ENCODE measurements at regions not wholly inside any gene's neighbourhood (a gene's known extent, or its start where the extent isn't known, plus 50 kb on each side); places are given as distances from the start of the nearest gene placed in this dataset.
"Not testable (repeated sequence)": the region's sequence is repeated elsewhere in the genome, so short reads cannot be mapped to it uniquely, and the experiment has no call there.

- no peak for DNase-seq (ENCODE audit: low read depth)
- in situ Hi-C loops (cut with HindIII; ENCODE audit: low pct_unique_long_range_greater_than_20kb, low sequenced_read_pairs), result no loop called here
Observed at GRCh38 chr5:116722651-116723050, 148.0 kb upstream of the SEMA6A start.

- in situ Hi-C loops (cut with HindIII; ENCODE audit: low pct_unique_long_range_greater_than_20kb, low sequenced_read_pairs), result no loop called here
- no peak for DNase-seq (ENCODE audit: low read depth)
Observed at GRCh38 chr5:116719106-116719505, 144.5 kb upstream of the SEMA6A start.

DNA sequence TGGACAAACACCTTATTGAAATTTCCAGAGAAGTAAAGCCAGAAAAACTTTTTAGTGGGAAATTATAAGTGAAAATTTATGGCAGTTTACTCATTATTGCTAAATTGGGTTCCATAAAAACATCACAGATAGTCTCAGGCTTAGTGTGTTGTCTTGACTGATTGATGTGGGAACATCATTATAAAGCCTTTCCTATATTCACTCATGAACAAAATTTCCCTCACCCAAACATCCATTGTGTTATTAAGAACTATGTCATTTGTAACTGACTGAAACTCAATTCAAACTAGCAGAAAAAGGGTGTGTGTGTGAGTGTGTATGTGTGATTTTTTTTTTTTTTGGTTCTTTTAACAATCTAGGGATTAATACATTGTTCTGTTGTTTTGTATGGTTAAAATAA is 143.7 kb upstream of the SEMA6A start:
- in situ Hi-C loops (cut with HindIII; ENCODE audit: low pct_unique_long_range_greater_than_20kb, low sequenced_read_pairs), result no loop called here
- no peak for DNase-seq (ENCODE audit: low read depth)

GRCh38 chr5:116709082-116709481 is 134.5 kb upstream of the SEMA6A start:
- no peak for DNase-seq (ENCODE audit: low read depth)
- in situ Hi-C loops (cut with HindIII; ENCODE audit: low pct_unique_long_range_greater_than_20kb, low sequenced_read_pairs), result no loop called here

DNA sequence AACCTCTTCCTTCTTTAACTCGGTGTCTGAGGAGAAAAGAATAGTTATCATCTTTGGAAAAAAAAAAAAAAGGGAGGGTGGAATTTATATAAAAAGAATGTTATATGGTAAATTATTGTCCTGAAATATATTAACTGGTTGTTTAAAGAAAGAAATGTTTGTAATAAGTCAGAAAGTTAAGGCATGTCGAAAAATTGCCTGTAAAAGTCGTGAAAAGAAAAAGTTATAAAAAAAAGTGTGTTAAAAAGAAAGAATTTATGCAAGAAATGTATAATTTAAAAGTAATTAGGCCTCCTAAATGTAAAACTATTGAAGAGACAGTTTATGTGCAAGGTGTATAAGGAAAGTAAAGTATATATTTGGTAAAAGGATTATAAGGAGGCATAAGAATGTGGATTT is 130.5 kb upstream of the SEMA6A start:
- in situ Hi-C loops (cut with HindIII; ENCODE audit: low pct_unique_long_range_greater_than_20kb, low sequenced_read_pairs); DNase-seq (ENCODE audit: low read depth): not testable (repeated sequence)

GRCh38 chr5:116703941-116704340 is 129.3 kb upstream of the SEMA6A start:
- no peak for DNase-seq (ENCODE audit: low read depth)
- in situ Hi-C loops (cut with HindIII; ENCODE audit: low pct_unique_long_range_greater_than_20kb, low sequenced_read_pairs), result no loop called here

DNA sequence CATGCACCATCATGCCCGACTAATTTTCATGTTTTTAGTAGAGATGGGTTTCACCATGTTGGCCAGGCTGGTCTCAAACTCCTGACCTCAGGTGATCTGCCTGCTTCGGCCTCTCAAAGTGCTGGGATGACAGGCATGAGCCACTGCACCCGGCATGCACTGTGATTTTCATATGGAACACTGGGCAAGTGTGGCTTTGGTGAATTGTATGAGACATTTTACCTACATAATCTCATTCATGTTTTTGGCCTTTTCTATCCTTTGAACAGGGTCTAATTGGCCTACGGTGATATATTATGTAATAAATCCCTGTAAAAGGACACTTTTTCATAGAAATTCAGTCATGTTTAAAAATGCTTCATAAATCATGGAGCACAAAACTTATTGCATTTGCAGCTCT is 128.7 kb upstream of the SEMA6A start:
- in situ Hi-C loops (cut with HindIII; ENCODE audit: low pct_unique_long_range_greater_than_20kb, low sequenced_read_pairs), result no loop called here
- no peak for DNase-seq (ENCODE audit: low read depth)

GRCh38 chr5:116702776-116703175 is 128.2 kb upstream of the SEMA6A start:
- no peak for DNase-seq (ENCODE audit: low read depth)
- in situ Hi-C loops (cut with HindIII; ENCODE audit: low pct_unique_long_range_greater_than_20kb, low sequenced_read_pairs), result no loop called here

DNA sequence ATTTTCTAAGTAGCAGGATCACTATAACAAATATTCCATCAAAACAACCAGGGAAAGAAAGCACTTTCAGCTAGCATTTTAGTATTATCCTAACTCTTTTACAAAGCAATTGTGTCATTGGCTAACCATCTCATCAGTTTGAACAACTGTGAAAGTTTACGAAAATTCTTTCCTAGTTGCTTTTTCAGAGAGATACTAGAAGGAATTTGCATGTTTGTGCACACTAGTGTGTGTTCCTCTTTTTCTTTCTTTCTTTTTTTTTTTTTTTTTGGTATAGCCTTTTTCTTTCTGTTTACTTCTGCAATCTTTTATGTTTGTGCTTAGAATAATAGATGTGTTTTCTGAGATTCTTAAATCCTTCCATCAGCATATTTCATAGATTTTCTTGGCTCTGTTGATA is 124.7 kb upstream of the SEMA6A start:
- DNase-seq (ENCODE audit: low read depth), result no peak
- in situ Hi-C loops (cut with HindIII; ENCODE audit: low pct_unique_long_range_greater_than_20kb, low sequenced_read_pairs), result no loop called here

GRCh38 chr5:116696366-116696765 is 121.7 kb upstream of the SEMA6A start:
- no peak for DNase-seq (ENCODE audit: low read depth)
- in situ Hi-C loops (cut with HindIII; ENCODE audit: low pct_unique_long_range_greater_than_20kb, low sequenced_read_pairs), result no loop called here

DNA sequence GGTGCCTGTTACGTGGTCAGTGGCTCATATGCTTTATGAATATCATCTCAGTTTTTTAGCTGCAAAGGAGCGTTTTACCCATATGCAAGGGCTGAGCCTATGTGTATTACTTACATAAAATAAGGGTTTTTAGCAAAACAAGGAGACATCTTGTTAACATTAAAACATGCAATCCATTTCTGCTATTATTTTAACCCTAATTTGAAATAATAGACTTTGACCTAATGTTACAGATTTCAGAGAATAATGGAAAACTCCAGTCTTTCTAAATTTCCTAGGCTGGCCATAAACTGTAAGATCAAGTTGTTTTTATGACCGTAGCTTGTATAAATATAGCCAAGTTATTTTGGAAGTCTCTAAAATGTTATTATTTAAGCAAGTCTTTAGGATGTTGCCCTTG is 121.1 kb upstream of the SEMA6A start:
- in situ Hi-C loops (cut with HindIII; ENCODE audit: low pct_unique_long_range_greater_than_20kb, low sequenced_read_pairs), result no loop called here

GRCh38 chr5:116686438-116686837 is 111.8 kb upstream of the SEMA6A start:
- in situ Hi-C loops (cut with HindIII; ENCODE audit: low pct_unique_long_range_greater_than_20kb, low sequenced_read_pairs), result no loop called here
- DNase-seq (ENCODE audit: low read depth), result no peak

More for the DNA sequence above, 121.1 kb upstream of the SEMA6A start:
- no peak for DNase-seq (ENCODE audit: low read depth)

GRCh38 chr5:116685931-116686330 is 111.3 kb upstream of the SEMA6A start:
- DNase-seq (ENCODE audit: low read depth), result no peak
- in situ Hi-C loops (cut with HindIII; ENCODE audit: low pct_unique_long_range_greater_than_20kb, low sequenced_read_pairs), result no loop called here

DNA sequence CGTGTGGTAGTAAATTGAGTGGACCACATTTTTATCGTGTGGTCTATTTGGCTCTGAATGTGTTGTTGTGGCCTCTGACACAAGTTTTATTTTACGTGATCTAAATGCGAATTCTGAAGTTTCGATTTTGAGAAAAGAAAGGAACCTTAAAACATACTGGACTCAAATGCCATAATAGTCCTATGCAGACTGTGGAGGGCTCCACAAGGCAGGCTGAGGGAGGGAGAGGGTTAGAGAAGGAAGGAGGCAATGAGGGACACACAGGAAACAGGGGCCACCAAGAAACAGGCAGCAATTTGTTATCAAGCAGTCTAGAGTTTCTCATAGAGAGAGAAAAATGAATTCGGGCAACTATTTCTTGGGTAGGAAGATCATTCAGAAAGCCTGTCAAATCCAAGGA is 110.4 kb upstream of the SEMA6A start:
- in situ Hi-C loops (cut with HindIII; ENCODE audit: low pct_unique_long_range_greater_than_20kb, low sequenced_read_pairs), result no loop called here
- no peak for DNase-seq (ENCODE audit: low read depth)

DNA sequence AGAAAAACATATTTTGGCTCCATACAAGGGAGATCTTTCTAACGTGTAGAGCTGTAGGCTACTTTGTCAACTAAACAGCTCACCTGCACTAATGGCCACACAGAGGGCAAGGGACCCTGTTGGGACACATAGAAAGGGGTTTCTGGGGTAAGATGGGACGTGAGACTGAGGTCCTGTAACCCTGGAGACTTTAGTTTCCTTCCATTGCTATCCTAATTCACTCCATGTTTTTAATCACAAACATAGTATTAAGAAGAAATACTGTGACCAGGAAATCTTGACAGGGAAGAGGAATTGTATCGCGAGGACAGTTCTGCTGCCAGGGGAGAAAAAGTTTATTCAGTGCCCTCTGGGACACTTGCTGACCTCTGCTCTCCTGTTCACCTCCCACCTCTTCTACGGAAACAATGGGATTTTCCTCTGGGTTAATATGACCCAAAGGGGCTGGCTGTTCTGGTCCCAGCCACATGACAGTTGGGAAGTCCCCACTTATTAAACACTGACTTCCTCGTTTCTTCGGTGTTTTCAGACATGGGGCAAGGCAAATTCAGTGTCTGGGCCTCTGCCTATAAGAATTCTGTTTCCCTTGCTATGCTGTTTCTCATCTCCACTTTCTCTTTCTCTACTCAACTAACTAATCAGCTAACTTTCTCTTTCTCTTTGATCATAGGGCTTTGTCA is 106.9 kb upstream of the SEMA6A start:
- in situ Hi-C loops (cut with HindIII; ENCODE audit: low pct_unique_long_range_greater_than_20kb, low sequenced_read_pairs), result no loop called here
- no peak for DNase-seq (ENCODE audit: low read depth)

GRCh38 chr5:116675626-116675910 is 100.9 kb upstream of the SEMA6A start:
- in situ Hi-C loops (cut with HindIII; ENCODE audit: low pct_unique_long_range_greater_than_20kb, low sequenced_read_pairs), result no loop called here
- DNase-seq (ENCODE audit: low read depth), result no peak

GRCh38 chr5:116674881-116675625 is 100.4 kb upstream of the SEMA6A start:
- in situ Hi-C loops (cut with HindIII; ENCODE audit: low pct_unique_long_range_greater_than_20kb, low sequenced_read_pairs), result no loop called here
- DNase-seq (ENCODE audit: low read depth), result no peak

- in situ Hi-C loops (cut with HindIII; ENCODE audit: low pct_unique_long_range_greater_than_20kb, low sequenced_read_pairs), result no loop called here
Observed at GRCh38 chr5:116673453-116673852, 98.8 kb upstream of the SEMA6A start.

DNA sequence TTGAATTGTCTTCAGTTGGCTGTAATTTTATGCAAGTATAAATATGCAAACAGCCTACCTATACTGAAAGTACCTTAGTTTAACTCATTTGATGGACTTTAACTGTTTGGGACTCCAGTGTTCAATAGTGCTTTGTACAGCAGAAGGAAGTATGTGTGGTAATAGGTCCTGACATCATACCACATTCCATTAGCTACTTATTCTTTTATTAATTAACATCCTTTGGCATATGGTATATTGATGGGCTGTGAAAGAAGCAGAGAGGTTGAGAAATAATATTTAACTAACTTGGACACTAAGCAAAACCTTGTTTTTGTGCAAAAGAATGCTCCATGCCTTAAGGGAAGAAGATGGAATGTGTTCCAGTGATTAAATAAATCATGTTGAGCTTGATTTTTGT is 97.6 kb upstream of the SEMA6A start:
- in situ Hi-C loops (cut with HindIII; ENCODE audit: low pct_unique_long_range_greater_than_20kb, low sequenced_read_pairs), result no loop called here
- no peak for DNase-seq (ENCODE audit: low read depth)

More at GRCh38 chr5:116673453-116673852, 98.8 kb upstream of the SEMA6A start:
- DNase-seq (ENCODE audit: low read depth), result no peak

DNA sequence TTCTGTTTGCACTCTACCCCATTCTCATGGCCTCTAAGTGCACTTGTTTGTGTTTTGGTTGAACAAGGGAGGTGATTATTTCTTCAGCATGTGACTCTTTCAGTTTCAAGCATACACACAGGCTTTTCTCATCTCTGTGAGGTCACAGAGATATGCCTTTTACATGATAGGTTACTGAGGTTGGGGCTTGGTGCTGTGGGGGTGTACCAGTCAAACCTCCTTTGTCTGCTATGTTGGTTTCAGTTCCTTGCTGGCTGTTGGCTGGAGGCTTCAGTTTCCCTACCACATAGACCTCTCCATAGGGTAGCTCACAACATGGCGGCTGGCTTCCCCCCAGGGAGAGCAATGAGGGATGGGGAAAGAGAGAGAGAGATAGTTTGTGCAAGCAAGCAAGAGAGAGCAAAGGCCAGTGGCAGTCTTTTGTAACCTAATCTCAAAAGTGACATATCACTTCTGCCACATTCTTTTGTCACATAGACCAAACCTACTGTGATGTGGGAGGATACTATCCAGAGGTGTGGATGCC is 96.7 kb upstream of the SEMA6A start:
- in situ Hi-C loops (cut with HindIII; ENCODE audit: low pct_unique_long_range_greater_than_20kb, low sequenced_read_pairs), result no loop called here
- DNase-seq (ENCODE audit: low read depth), result no peak

All from Caki2 (cell line).